Osteocyte (in vitro differentiated cells): ENCODE measurements at regions not wholly inside any gene's neighbourhood (a gene's known extent, or its start where the extent isn't known, plus 50 kb on each side); places are given as distances from the start of the nearest gene placed in this dataset.

Source experiments
- DNase-seq: peaks from one replicate; pipeline ENCODE4 v3.0.0; 2021; ENCODE audit warnings: mixed read lengths; ENCODE audit not compliant: unreplicated experiment; ENCODE audit errors: extremely low spot score
- H3K27ac Mint-ChIP-seq: one replicate; pipeline ENCODE4 v1.8.0; 2021; ENCODE audit warnings: mild to moderate bottlenecking, mixed read lengths; ENCODE audit not compliant: unreplicated experiment
- H3K27me3 Mint-ChIP-seq: one replicate; pipeline ENCODE4 v1.8.0; 2021; ENCODE audit warnings: mixed read lengths; ENCODE audit not compliant: unreplicated experiment
- H3K36me3 Mint-ChIP-seq: one replicate; pipeline ENCODE4 v1.8.0; 2021; ENCODE audit warnings: mixed read lengths; ENCODE audit not compliant: unreplicated experiment
- H3K4me1 Mint-ChIP-seq: one replicate; pipeline ENCODE4 v1.8.0; 2021; ENCODE audit warnings: mixed read lengths; ENCODE audit not compliant: unreplicated experiment
- H3K4me3 Mint-ChIP-seq: one replicate; pipeline ENCODE4 v1.8.0; 2021; ENCODE audit warnings: mild to moderate bottlenecking, moderate library complexity, mixed read lengths; ENCODE audit not compliant: unreplicated experiment
- H3K9me3 Mint-ChIP-seq: one replicate; pipeline ENCODE4 v1.8.0; 2021; ENCODE audit warnings: mixed read lengths; ENCODE audit not compliant: unreplicated experiment
- TF ChIP-seq, protein P1 (sequence below): fragments of 200-600 bp; sonication (generic); IDR thresholded peaks from 2 replicates; pipeline ENCODE4 v1.5.0; 2021; ENCODE audit warnings: antibody characterized with exemption, mild to moderate bottlenecking, moderate library complexity

DNA sequence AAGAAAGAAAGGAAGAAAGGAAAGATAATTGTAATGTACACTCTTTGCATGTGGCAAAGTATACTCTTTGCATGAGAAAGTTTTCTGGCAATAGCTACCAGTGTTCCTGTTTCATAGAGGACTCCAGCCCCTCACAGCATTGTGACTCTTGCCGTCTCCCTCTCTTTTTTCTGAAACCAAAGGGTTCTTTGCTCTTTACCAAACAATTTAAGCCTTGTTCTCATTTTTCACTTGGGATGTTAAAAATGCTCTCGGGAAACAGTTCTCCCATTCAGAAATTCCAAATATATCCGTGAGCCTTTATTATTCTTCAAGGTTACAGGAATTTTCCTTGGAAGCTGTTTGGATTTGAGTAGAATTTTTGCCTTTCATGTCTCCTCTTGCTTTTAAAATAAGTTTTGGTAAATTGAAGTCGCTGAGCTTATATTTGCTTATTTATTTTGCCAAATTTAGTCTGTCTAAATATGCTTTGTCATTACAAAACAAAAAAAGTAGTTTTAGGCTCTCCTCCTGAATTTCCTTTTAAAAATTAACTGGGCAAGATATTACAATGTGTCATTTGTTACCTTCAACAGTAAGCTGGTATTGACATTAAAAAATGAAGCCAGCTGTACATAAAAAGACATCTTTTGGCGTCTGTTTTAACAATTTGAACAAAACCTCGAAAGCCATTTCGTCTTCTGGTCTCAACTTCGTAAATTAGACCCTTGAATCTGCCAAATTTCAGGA lies 103.8 kb upstream of the ARMC2 start:
- peaks cover 33% of the 10 kb centered on the region for H3K4me1 Mint-ChIP-seq
- H3K36me3 Mint-ChIP-seq = no peaks in the 10 kb centered on the region
- no peak overlapping the region for H3K4me3 Mint-ChIP-seq
- no peak for DNase-seq
- H3K9me3 Mint-ChIP-seq = no peaks in the 10 kb centered on the region
- no peak overlapping the region for H3K27ac Mint-ChIP-seq
- TF ChIP-seq, protein P1, sequence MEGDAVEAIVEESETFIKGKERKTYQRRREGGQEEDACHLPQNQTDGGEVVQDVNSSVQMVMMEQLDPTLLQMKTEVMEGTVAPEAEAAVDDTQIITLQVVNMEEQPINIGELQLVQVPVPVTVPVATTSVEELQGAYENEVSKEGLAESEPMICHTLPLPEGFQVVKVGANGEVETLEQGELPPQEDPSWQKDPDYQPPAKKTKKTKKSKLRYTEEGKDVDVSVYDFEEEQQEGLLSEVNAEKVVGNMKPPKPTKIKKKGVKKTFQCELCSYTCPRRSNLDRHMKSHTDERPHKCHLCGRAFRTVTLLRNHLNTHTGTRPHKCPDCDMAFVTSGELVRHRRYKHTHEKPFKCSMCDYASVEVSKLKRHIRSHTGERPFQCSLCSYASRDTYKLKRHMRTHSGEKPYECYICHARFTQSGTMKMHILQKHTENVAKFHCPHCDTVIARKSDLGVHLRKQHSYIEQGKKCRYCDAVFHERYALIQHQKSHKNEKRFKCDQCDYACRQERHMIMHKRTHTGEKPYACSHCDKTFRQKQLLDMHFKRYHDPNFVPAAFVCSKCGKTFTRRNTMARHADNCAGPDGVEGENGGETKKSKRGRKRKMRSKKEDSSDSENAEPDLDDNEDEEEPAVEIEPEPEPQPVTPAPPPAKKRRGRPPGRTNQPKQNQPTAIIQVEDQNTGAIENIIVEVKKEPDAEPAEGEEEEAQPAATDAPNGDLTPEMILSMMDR = no peak
- H3K27me3 Mint-ChIP-seq = no peaks in the 10 kb centered on the region

DNA sequence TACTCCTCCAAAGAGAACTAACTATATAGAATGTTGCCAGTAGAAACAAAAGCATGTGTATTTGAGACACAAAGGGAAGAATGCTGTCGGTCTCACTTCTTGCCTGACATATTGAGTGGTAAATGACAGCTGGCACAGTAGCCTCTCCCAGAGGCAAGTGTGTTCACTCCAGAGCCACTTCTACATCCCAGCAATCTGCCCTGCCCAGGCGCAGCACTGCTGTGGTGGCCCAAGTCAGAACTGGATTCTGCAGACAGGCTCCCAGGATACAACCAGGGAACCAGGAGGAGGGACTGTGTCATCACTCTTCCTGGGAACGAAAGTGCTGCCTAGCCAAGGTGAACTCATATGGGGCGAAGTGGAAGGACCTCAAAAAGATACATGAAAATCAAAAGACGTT lies 103.2 kb upstream of the ARMC2 start:
- no peaks in the 10 kb centered on the region for H3K36me3 Mint-ChIP-seq
- H3K4me1 Mint-ChIP-seq = peaks cover 32% of the 10 kb centered on the region
- DNase-seq = no peak
- TF ChIP-seq, protein P1 = no peak
- H3K27me3 Mint-ChIP-seq = peaks cover 2% of the 10 kb centered on the region
- H3K9me3 Mint-ChIP-seq = no peaks in the 10 kb centered on the region
- H3K4me3 Mint-ChIP-seq = no peak overlapping the region
- H3K27ac Mint-ChIP-seq = no peak overlapping the region

DNA sequence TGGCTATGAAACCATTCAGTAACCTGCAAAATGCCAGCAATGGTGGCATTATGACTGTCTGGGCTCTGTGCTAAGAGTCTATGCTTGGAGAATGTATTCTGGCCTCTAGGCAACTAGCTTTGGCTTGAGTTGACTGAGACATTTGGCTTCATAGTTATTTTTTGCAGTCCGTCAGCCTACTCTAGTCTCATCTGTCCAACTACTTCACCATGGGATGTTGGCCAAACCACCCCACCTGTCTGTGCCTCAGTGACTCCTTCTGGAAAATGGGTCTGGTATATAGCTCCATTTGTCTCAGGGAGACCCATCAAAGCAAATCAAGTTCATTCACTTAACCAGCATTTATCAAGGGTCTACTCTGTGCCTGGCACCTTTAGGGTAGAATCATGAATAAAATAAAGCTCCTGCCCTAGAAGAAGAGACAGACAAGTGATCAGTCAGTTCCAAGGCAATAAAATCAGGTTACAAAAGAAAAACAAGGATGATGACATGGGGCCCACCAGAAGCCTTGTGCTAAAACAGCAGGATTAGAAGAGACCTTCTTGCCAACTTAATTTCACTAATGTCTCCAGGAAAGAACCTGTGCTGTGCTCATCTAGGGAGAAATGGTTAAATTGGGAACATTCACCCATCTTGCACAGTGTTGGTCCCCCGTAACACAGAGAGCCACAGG lies 102.4 kb upstream of the ARMC2 start:
- peaks cover 2% of the 10 kb centered on the region for H3K27me3 Mint-ChIP-seq
- DNase-seq = no peak
- TF ChIP-seq, protein P1 = no peak
- no peak overlapping the region for H3K4me3 Mint-ChIP-seq
- H3K9me3 Mint-ChIP-seq = no peaks in the 10 kb centered on the region
- no peaks in the 10 kb centered on the region for H3K36me3 Mint-ChIP-seq
- no peak overlapping the region for H3K27ac Mint-ChIP-seq
- peaks cover 30% of the 10 kb centered on the region for H3K4me1 Mint-ChIP-seq

DNA sequence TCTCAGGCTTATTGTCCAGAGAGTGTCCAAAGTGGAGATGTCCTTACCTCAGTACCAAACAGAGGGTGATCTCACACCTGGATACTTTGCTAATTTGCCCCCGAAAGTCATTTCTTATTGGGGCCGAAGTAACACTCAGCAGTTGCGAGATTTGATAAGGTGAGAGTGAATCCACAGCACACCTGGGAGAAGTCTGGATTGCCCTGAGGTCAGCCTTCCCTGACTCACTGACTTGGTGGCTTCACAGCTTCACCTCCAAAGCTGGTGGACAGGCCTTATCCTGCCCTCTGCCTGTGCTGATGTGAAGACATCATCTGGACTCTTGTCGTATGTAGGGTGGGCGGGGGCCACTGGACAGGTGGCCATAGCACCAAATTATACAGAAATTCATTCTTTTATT lies 101.9 kb upstream of the ARMC2 start:
- TF ChIP-seq, protein P1 = no peak
- no peaks in the 10 kb centered on the region for H3K36me3 Mint-ChIP-seq
- peaks cover 2% of the 10 kb centered on the region for H3K27me3 Mint-ChIP-seq
- no peak for DNase-seq
- H3K4me3 Mint-ChIP-seq = no peak overlapping the region
- no peak overlapping the region for H3K27ac Mint-ChIP-seq
- H3K9me3 Mint-ChIP-seq = no peaks in the 10 kb centered on the region
- peaks cover 24% of the 10 kb centered on the region for H3K4me1 Mint-ChIP-seq

DNA sequence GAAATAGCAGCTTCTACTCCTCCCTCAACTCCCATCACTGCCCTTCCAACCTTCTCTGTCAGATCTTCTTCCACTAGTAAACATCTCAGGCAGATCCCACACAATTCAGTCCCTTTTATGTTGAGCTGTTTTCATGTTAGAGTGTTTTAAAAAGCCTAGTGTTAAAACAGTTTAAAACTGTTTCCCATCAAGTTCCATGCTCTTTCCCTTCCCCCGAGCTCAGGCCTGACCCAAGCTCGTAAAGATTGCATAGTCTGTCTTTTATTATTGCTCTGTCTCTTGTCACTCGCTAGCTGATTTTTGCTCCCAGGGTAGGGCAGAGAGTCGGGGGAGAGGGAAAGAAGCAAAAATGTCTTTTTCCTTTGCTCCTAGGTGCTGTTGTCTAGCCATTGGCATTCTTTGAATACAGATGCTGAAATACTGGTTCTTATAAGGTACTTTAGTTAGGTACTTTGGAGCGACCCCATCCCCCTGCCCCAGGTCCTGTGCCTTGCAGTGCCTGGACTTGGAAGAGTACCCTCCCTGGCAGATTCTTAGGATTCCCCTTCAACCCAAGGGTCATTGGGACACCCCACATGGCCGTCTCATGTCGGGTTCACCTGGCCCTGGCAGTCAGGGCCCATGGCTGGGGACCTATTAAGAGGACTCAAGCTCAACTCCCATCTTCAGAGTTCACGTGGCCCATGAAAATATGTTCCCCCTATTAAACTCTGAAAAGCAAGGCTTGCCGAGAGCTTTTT lies 101.2 kb upstream of the ARMC2 start:
- DNase-seq = no peak
- no peaks in the 10 kb centered on the region for H3K9me3 Mint-ChIP-seq
- H3K27me3 Mint-ChIP-seq = peaks cover 2% of the 10 kb centered on the region
- no peaks in the 10 kb centered on the region for H3K36me3 Mint-ChIP-seq
- H3K4me1 Mint-ChIP-seq = peaks cover 18% of the 10 kb centered on the region
- H3K27ac Mint-ChIP-seq = no peak overlapping the region
- no peak overlapping the region for H3K4me3 Mint-ChIP-seq
- TF ChIP-seq, protein P1 = no peak
